GM12801 (cell line): ENCODE measurements at regions not wholly inside any gene's neighbourhood (a gene's known extent, or its start where the extent isn't known, plus 50 kb on each side); places are given as distances from the start of the nearest gene placed in this dataset.

Source experiments
- TF ChIP-seq, protein P1 (sequence below): IDR thresholded peaks from one replicate; pipeline ENCODE4 v1.5.1; 2011; ENCODE audit warnings: control low read depth; ENCODE audit not compliant: insufficient read length; ENCODE audit errors: extremely low read depth

DNA sequence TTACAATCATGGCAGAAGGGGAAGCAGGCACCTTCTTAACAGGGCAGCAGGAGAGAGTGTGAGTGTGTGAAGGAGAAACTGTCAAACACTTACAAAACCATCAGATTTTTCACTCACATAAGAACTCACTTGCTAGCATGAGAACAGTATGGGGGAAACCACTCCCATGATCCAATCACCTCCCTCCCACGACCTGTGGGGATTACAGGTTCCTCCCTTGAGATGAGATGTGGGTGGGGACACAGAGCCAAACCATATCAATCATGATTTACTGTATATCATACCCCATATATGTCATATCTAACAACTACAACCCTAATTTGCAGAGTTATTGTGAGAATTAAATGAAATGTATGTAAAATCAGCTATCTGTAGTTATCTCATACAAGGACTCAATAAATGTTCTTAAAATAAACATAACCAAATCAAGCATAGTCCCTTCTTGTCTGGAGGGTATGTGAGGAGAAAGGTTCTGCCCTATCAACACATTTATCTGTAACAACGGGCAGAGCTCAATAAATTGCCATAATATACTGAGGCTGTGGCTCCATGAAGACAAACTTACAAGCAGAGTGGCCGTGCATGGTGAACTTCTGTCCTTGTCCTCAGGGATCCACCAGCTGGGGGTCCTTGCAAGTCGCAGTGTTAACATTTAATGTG lies 504.7 kb downstream of the SOX2 start:
- TF ChIP-seq, protein P1, sequence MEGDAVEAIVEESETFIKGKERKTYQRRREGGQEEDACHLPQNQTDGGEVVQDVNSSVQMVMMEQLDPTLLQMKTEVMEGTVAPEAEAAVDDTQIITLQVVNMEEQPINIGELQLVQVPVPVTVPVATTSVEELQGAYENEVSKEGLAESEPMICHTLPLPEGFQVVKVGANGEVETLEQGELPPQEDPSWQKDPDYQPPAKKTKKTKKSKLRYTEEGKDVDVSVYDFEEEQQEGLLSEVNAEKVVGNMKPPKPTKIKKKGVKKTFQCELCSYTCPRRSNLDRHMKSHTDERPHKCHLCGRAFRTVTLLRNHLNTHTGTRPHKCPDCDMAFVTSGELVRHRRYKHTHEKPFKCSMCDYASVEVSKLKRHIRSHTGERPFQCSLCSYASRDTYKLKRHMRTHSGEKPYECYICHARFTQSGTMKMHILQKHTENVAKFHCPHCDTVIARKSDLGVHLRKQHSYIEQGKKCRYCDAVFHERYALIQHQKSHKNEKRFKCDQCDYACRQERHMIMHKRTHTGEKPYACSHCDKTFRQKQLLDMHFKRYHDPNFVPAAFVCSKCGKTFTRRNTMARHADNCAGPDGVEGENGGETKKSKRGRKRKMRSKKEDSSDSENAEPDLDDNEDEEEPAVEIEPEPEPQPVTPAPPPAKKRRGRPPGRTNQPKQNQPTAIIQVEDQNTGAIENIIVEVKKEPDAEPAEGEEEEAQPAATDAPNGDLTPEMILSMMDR: no peak

DNA sequence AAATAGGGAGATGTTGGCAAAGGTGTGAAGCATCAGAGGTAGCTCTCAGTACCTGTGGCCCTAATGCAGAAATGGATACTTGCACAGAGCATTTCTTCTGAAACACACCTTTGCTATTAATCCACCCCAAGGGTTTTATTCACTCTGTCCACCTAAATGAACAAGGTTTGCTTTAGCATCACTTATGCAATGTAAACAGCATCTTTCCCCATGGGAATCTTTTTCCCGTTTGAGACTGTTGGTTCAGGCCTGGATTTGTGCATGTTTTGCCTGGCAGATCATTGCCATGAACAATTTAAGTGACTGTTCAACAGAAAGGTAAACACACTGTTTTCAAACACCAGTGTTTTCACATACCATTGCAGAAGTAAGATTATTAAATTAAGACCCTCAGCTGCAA lies 508.3 kb downstream of the SOX2 start:
- TF ChIP-seq, protein P1: no peak

DNA sequence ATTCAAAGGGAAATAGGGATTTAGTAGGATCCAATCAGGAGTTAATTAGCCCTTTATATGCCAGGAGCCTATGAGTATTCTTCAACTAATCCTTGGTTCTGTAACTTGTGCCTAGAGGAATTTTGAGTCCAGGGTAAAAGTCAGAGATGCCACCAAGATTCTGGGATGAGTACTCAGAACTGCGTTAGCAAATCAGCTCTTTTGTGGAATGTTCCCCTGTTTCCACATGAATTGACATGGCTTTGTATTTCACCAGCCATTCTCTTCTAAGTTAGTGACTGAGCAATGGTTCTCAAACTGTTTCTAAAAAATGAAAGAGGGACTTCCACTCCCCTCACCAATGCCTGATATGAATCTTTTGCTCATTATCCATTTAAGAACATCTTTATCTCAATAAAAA lies 508.7 kb downstream of the SOX2 start:
- TF ChIP-seq, protein P1: no peak

DNA sequence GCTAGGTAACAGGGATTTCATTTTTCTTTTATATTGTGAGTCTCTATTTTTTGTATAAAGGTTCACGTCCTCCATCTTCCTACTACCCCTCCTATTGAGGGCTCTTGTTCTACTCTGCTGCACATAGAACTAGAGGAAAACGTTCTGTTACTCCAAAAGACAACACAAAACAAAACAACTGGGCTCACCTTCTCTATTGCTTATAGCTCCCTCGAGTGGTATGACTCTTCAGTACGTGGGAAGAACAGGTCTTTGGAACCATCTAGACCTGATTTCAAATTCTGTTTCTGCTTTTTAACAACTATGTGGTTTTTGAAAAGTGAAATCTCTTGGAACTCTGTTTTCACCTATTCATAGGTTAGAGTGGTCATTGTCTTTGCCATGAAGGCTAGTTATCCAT lies 515.3 kb downstream of the SOX2 start:
- TF ChIP-seq, protein P1: no peak

DNA sequence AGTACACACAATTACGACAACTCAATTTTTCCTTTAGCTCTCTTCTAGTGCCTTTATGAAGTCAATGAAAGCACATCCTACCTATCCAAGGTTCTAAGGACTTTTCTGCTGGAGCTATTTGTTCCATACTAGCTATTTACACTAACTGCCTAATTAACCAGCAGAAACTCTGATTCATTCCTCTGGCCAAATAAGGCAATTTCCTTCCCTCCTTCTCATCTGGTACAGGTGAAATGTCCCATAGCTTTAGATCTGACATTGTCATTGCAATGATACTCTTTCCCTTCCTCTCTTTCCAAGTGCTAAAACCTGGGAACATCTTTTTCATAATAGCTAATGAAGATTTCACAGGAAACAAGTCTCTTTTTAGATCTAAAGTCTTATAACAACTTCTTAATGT lies 521.7 kb downstream of the SOX2 start:
- TF ChIP-seq, protein P1: no peak

DNA sequence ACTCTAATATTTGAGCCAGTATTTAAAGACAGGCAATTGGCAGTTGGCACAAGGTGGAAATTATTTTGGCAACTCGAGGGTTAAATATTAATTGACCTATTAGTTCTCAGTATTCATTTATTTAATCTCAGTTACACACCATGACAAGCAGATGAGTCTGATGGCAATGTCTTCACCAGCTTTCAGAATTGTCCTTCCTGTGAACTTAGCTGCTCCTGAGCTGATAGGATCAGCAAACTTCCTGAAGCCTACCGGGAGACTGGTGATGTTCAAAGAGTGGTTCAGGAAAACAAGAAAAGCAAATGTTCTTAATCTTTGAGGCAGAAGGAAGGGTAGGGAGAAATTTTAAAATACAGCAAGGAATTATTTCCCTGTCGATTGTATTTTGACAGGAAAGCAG lies 522.2 kb downstream of the SOX2 start:
- TF ChIP-seq, protein P1: no peak

DNA sequence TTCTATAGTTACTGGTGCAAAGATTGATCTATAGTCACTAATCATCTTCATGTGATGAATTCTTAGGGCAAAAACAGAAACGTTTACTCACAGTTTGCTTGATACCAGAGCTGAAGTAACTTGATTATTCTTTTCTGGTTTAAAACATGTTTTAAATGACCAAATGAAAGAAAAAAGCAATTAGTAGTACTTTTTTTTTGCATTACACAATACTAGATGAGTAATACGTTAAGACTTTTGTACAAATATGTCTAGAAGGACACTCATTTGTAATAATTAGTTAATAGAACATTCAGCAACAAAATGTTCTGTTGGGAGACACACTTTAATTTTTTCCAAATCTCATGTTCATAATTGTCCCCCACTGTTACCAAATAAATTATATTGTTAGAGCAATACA lies 523.2 kb downstream of the SOX2 start:
- TF ChIP-seq, protein P1: no peak
